Cardiac muscle cell (in vitro differentiated cells and primary cell): ENCODE measurements at regions not wholly inside any gene's neighbourhood (a gene's known extent, or its start where the extent isn't known, plus 50 kb on each side); places are given as distances from the start of the nearest gene placed in this dataset.

Source experiments
- DNase-seq, 2 donors: peaks; one replicate each; pipeline versions ENCODE4 v3.0.0 to v3.0.0-alpha.2; 2010 to 2017; ENCODE audit warnings: low read depth in 1 of 2, low spot score in 1 of 2
- H3K27ac ChIP-seq: fragments of 200-600 bp; sonication (generic); 2 replicates; pipeline ENCODE4 v1.5.1; 2016
- H3K27me3 ChIP-seq: fragments of 200-600 bp; sonication (generic); 2 replicates; pipeline ENCODE4 v1.6.0; 2016; ENCODE audit warnings: control low read depth
- H3K36me3 ChIP-seq: fragments of 200-600 bp; sonication (generic); 2 replicates; pipeline ENCODE4 v1.5.1; 2016; ENCODE audit warnings: control low read depth
- H3K4me1 ChIP-seq: fragments of 200-600 bp; sonication (generic); 2 replicates; pipeline ENCODE4 v1.8.1; 2017; ENCODE audit warnings: low read depth, mild to moderate bottlenecking, mixed run types
- H3K4me3 ChIP-seq: fragments of 200-600 bp; sonication (generic); 2 replicates; pipeline ENCODE4 v1.5.1; 2016; ENCODE audit warnings: mild to moderate bottlenecking
- H3K9me3 ChIP-seq: fragments of 200-600 bp; sonication (generic); 2 replicates; pipeline ENCODE4 v1.5.1; 2017; ENCODE audit warnings: low read depth, mild to moderate bottlenecking, control low read depth
- CTCF ChIP-seq: IDR thresholded peaks from 2 replicates; pipeline ENCODE4 v1.5.1; 2012; ENCODE audit warnings: low read depth, mild to moderate bottlenecking, low read length

- Histone ChIP-seq H3K4me3 (no peak overlapping the region), H3K9me3 (no peaks in the 10 kb centered on the region), H3K27ac (no peak overlapping the region), H3K4me1 (peaks cover 17% of the 10 kb centered on the region), H3K36me3 (no peaks in the 10 kb centered on the region), H3K27me3 (no peaks in the 10 kb centered on the region)
- no peak for TF ChIP-seq CTCF
- no peak for DNase-seq
Measured at GRCh38 chr6:14834851-14835530, 410.9 kb upstream of the JARID2 start.

- H3K36me3 ChIP-seq: no peaks in the 10 kb centered on the region
Measured at GRCh38 chr6:14837435-14837834, 408.4 kb upstream of the JARID2 start.

GRCh38 chr6:14838133-14838583 lies 407.7 kb upstream of the JARID2 start:
- Histone ChIP-seq H3K36me3 (no peaks in the 10 kb centered on the region), H3K27ac (no peak overlapping the region), H3K9me3 (no peaks in the 10 kb centered on the region), H3K4me3 (no peak overlapping the region), H3K4me1 (peaks cover 17% of the 10 kb centered on the region), H3K27me3 (no peaks in the 10 kb centered on the region)
- DNase-seq: peak; percentile 23 to 27
- no peak for TF ChIP-seq CTCF

More at GRCh38 chr6:14837435-14837834, 408.4 kb upstream of the JARID2 start:
- Histone ChIP-seq H3K27ac (no peak overlapping the region), H3K27me3 (no peaks in the 10 kb centered on the region), H3K9me3 (no peaks in the 10 kb centered on the region), H3K4me1 (peaks cover 17% of the 10 kb centered on the region), H3K4me3 (no peak overlapping the region)
- no peak for DNase-seq
- no peak for TF ChIP-seq CTCF

GRCh38 chr6:14841901-14842421 lies 403.9 kb upstream of the JARID2 start:
- no peaks in the 10 kb centered on the region for H3K36me3 ChIP-seq
- no peak overlapping the region for H3K4me3 ChIP-seq
- H3K27me3 ChIP-seq: no peaks in the 10 kb centered on the region
- H3K27ac ChIP-seq: no peak overlapping the region
- H3K9me3 ChIP-seq: no peaks in the 10 kb centered on the region
- TF ChIP-seq CTCF: no peak
- peaks cover 17% of the 10 kb centered on the region for H3K4me1 ChIP-seq
- DNase-seq: peak in 1 of 2 donors; percentile 98

GRCh38 chr6:14844411-14844810 lies 401.5 kb upstream of the JARID2 start:
- H3K36me3 ChIP-seq: no peaks in the 10 kb centered on the region
- H3K27ac ChIP-seq: no peak overlapping the region
- DNase-seq: no peak

More at GRCh38 chr6:14844411-14844810, 401.5 kb upstream of the JARID2 start:
- H3K4me3 ChIP-seq: no peak overlapping the region
- H3K4me1 ChIP-seq: no peaks in the 10 kb centered on the region
- no peaks in the 10 kb centered on the region for H3K27me3 ChIP-seq
- no peak for TF ChIP-seq CTCF
- H3K9me3 ChIP-seq: no peaks in the 10 kb centered on the region
